A549 (cell line): ENCODE measurements at regions not wholly inside any gene's neighbourhood (a gene's known extent, or its start where the extent isn't known, plus 50 kb on each side); places are given as distances from the start of the nearest gene placed in this dataset.

Source experiments
- ATAC-seq, 2 experiments: fragments of 200-7000 bp in 1 of 2; fragments of >200 bp in 1 of 2; cut with Nextera tagmentation in 1 of 2; cut with Tn5 transposase in 1 of 2; 3 replicates each; pipeline versions ENCODE4 v1.8.0 to v1.9.1; 2018 to 2020; ENCODE audit warnings: mild to moderate bottlenecking in 1 of 2, moderate library complexity in 1 of 2
- CTCF ChIA-PET: fragments of 300-600 bp; sonication (Branson Sonifier 250); formaldehyde crosslinking; extraction: SDS; loops from one replicate; lab custom pipeline; 2021; ENCODE audit warnings: antibody characterized with exemption, inconsistent platforms; lab: Yijun Ruan, JAX
- POLR2A ChIA-PET: fragments of 350-600 bp; formaldehyde crosslinking; extraction: SDS; loops from one replicate; lab custom pipeline; 2021; ENCODE audit warnings: antibody characterized with exemption, inconsistent platforms; lab: Yijun Ruan, JAX
- DNase-seq, 2 experiments: peaks; one replicate each; pipeline versions ENCODE4 v3.0.0 to v3.0.0-alpha.2; 2011 to 2016; ENCODE audit warnings: low read depth in 1 of 2, low spot score in 1 of 2
- FAIRE-seq: peaks from 2 replicates; lab custom pipeline; 2011; peaks lifted over from hg19 to GRCh38; lab: Jason Lieb, UNC
- H3K27ac ChIP-seq, 2 experiments: fragments of >200 bp; sonication (Bioruptor Twin); formaldehyde crosslinking; 3 replicates each; pipeline ENCODE4 v1.5.1; 2016 to 2017
- H3K4me1 ChIP-seq: fragments of >200 bp; sonication (Bioruptor Twin); formaldehyde crosslinking; 3 replicates; pipeline ENCODE4 v1.6.1; 2016
- H3K4me2 ChIP-seq: fragments of >200 bp; sonication (Bioruptor Twin); formaldehyde crosslinking; 3 replicates; pipeline ENCODE4 v1.6.1; 2016
- H3K4me3 ChIP-seq: fragments of >200 bp; sonication (Bioruptor Twin); formaldehyde crosslinking; 3 replicates; pipeline ENCODE4 v1.5.1; 2016
- H3K9me3 ChIP-seq: fragments of >200 bp; sonication (Bioruptor Twin); formaldehyde crosslinking; 3 replicates; pipeline ENCODE4 v1.6.1; 2016
- BHLHE40 ChIP-seq: IDR thresholded peaks from 2 replicates; pipeline ENCODE4 v1.6.1; 2012; ENCODE audit warnings: low read depth, low read length, inconsistent platforms
- CHD2 ChIP-seq: fragments of 150-350 bp; IDR thresholded peaks from 2 replicates; pipeline ENCODE4 v1.6.1; 2014; ENCODE audit warnings: low read length; ENCODE audit not compliant: partially characterized antibody
- EP300 ChIP-seq, 2 experiments: fragments of >200 bp; sonication (Bioruptor Twin); formaldehyde crosslinking; IDR thresholded peaks; 2 replicates in 1 of 2; 3 replicates in 1 of 2; pipeline ENCODE4 v1.6.1; 2016 to 2017
- FOSB ChIP-seq: fragments of 250-450 bp; sonication (Bioruptor Pico); IDR thresholded peaks from 2 replicates; pipeline ENCODE4 v1.5.0; 2020; ENCODE audit warnings: mild to moderate bottlenecking, moderate library complexity
- FOXS1 ChIP-seq: fragments of 250-450 bp; sonication (Bioruptor Pico); IDR thresholded peaks from 2 replicates; pipeline ENCODE4 v1.5.0; 2020; ENCODE audit warnings: mild to moderate bottlenecking, moderate library complexity
- GATA3 ChIP-seq: IDR thresholded peaks from 2 replicates; pipeline ENCODE4 v1.6.1; 2012; ENCODE audit warnings: borderline replicate concordance
- HDAC2 ChIP-seq: fragments of 200-600 bp; sonication (generic); IDR thresholded peaks from 2 replicates; pipeline ENCODE4 v1.6.1; 2016
- HOXB13 ChIP-seq: fragments of 250-450 bp; sonication (Bioruptor Pico); IDR thresholded peaks from 2 replicates; pipeline ENCODE4 v1.5.0; 2020; ENCODE audit warnings: low read depth, mild to moderate bottlenecking, moderate library complexity
- KDM1A ChIP-seq: fragments of 200-600 bp; sonication (generic); IDR thresholded peaks from 2 replicates; pipeline ENCODE4 v1.6.1; 2016; ENCODE audit warnings: low read depth, mild to moderate bottlenecking
- MYC ChIP-seq: IDR thresholded peaks from 2 replicates; pipeline ENCODE4 v1.6.1; 2012; ENCODE audit warnings: mild to moderate bottlenecking, inconsistent platforms, low read length, improper control_type of control experiment, borderline replicate concordance
- NFE2L2 ChIP-seq: fragments of 150-350 bp; conservative IDR thresholded peaks from 2 replicates; pipeline ENCODE4 v1.6.1; 2014; ENCODE audit warnings: low read length
- NR3C1 ChIP-seq: fragments of >200 bp; sonication (Bioruptor Twin); formaldehyde crosslinking; IDR thresholded peaks from 3 replicates; pipeline ENCODE4 v1.6.1; 2017
- PHF8 ChIP-seq: fragments of 200-600 bp; sonication (generic); IDR thresholded peaks from 2 replicates; pipeline ENCODE4 v1.6.1; 2016; ENCODE audit warnings: low read depth, mild to moderate bottlenecking, antibody characterized with exemption, moderate library complexity, borderline replicate concordance
- POLR2A ChIP-seq: IDR thresholded peaks from 2 replicates; pipeline ENCODE4 v1.6.1; 2012; ENCODE audit warnings: mild to moderate bottlenecking, low read length
- RCOR1 ChIP-seq: fragments of 150-350 bp; IDR thresholded peaks from 2 replicates; pipeline ENCODE4 v1.6.1; 2014; ENCODE audit warnings: antibody characterized with exemption, low read length, low read depth
- TFCP2L1 ChIP-seq: fragments of 250-450 bp; sonication (Bioruptor Pico); IDR thresholded peaks from 2 replicates; pipeline ENCODE4 v1.5.0; 2021; ENCODE audit warnings: mild to moderate bottlenecking
- ZFP36 ChIP-seq: fragments of 450-650 bp; IDR thresholded peaks from 2 replicates; pipeline ENCODE4 v1.6.1; 2014; ENCODE audit warnings: borderline replicate concordance; ENCODE audit not compliant: partially characterized antibody
- ZNF302 ChIP-seq: fragments of 250-450 bp; sonication (Bioruptor Pico); IDR thresholded peaks from 2 replicates; pipeline ENCODE4 v1.9.0; 2021; ENCODE audit warnings: inconsistent platforms, mild to moderate bottlenecking, moderate library complexity
- WGBS: methylation state at CpG from one replicate; pipeline ENCODE4 v1.1.6; 2017; ENCODE audit errors: missing lambda C conversion rate; 5-methylcytosine and 5-hydroxymethylcytosine counted together
- TF ChIP-seq, protein P1 (sequence below): fragments of >200 bp; sonication (Bioruptor Twin); formaldehyde crosslinking; IDR thresholded peaks from 3 replicates; pipeline ENCODE4 v1.5.1; 2016
- TF ChIP-seq, protein P2 (sequence below): fragments of 250-450 bp; sonication (Bioruptor Pico); IDR thresholded peaks from 2 replicates; pipeline ENCODE4 v1.5.0; 2021; ENCODE audit warnings: mild to moderate bottlenecking, moderate library complexity, borderline replicate concordance
- TF ChIP-seq, protein P3 (sequence below): fragments of 450-650 bp; IDR thresholded peaks from 2 replicates; pipeline ENCODE4 v1.6.1; 2014; ENCODE audit warnings: antibody characterized with exemption
- TF ChIP-seq, protein P4 (sequence below): fragments of >200 bp; sonication (Bioruptor Twin); formaldehyde crosslinking; IDR thresholded peaks from 3 replicates; pipeline ENCODE4 v1.6.1; 2016
- TF ChIP-seq, protein P5 (sequence below): IDR thresholded peaks from 2 replicates; pipeline ENCODE4 v1.6.1; 2012

DNA sequence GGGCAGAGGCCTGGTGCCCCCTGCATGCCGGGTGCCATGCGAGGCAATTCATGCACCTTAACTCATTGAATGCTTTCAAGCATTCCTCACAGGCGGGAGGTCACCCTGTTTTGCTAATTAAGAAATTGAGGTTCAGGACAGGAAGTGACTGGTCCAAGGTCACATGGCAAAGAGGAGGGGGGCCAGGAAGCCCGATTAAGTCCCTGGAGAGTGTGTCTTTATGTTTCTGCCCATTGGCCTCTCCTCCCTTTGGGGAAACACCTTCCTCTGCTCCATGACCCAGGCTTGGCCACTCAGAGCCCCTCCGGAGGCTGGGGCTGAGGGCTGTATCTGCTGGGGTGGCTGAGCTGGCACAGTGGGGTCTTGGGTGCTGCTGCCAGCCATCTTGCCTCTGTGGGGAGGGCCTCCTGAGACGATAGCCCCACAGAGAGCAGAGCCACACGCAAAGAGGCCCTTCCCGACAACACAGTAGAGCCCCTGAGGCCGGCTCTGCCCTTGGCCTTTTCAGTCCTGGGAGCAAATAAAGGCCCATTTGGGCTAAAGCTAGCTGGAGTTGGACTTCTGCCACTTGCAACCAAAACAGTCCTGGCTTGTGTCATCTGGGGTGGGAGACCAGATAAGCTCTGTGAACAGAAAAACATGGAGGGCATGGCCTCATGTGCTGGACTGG, 90.8 kb upstream of the NEURL1B start (continued):
- TF ChIP-seq, protein P1, sequence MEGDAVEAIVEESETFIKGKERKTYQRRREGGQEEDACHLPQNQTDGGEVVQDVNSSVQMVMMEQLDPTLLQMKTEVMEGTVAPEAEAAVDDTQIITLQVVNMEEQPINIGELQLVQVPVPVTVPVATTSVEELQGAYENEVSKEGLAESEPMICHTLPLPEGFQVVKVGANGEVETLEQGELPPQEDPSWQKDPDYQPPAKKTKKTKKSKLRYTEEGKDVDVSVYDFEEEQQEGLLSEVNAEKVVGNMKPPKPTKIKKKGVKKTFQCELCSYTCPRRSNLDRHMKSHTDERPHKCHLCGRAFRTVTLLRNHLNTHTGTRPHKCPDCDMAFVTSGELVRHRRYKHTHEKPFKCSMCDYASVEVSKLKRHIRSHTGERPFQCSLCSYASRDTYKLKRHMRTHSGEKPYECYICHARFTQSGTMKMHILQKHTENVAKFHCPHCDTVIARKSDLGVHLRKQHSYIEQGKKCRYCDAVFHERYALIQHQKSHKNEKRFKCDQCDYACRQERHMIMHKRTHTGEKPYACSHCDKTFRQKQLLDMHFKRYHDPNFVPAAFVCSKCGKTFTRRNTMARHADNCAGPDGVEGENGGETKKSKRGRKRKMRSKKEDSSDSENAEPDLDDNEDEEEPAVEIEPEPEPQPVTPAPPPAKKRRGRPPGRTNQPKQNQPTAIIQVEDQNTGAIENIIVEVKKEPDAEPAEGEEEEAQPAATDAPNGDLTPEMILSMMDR: no peak
- TF ChIP-seq CHD2 (no peak), ZFP36 (no peak), BHLHE40 (no peak)
- TF ChIP-seq, all 56 proteins: peak for 0

DNA sequence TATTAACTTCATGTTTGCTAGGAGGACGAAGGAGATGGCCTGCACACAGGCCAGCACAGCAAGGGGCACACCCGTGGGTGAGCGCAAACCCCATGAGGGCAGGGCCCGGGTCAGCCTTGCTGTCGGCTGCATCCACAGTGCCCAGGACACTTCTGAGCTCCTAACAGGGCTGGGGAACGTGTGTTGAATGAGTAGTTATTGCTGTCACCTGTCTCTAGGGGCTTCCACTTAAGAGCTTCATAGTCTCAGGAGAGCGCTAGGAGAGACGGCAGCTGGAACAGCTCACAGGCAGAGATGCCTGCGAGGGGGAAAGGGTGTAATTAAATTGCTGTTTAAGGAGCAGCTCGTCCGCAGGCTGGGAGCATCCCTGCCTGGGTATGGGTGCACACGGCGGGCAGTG, 91.4 kb upstream of the NEURL1B start:
- ChIA-PET CTCF (interaction anchor here (0.6 to 1.4 kb wide), 4 partner anchors 8 to 1330 kb away, joined by 3 to 4 read pairs (median 3); no protein-coding TSS in a partner anchor), POLR2A (no interaction called here)
- H3K4me1 ChIP-seq: no peaks in the 10 kb centered on the region
- TF ChIP-seq, protein P2, sequence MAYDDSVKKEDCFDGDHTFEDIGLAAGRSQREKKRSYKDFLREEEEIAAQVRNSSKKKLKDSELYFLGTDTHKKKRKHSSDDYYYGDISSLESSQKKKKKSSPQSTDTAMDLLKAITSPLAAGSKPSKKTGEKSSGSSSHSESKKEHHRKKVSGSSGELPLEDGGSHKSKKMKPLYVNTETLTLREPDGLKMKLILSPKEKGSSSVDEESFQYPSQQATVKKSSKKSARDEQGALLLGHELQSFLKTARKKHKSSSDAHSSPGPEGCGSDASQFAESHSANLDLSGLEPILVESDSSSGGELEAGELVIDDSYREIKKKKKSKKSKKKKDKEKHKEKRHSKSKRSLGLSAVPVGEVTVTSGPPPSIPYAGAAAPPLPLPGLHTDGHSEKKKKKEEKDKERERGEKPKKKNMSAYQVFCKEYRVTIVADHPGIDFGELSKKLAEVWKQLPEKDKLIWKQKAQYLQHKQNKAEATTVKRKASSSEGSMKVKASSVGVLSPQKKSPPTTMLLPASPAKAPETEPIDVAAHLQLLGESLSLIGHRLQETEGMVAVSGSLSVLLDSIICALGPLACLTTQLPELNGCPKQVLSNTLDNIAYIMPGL (CRISPR knock-in tag): no peak
- no peak for TF ChIP-seq TFCP2L1
- no peak for TF ChIP-seq ZNF302 (CRISPR knock-in tag)
- no peak for DNase-seq
- H3K4me3 ChIP-seq: no peak overlapping the region
- 72% methylated on average over 13 of the region's 13 CpGs for WGBS
- FAIRE-seq: no peak
- no peak overlapping the region for H3K27ac ChIP-seq
- H3K4me2 ChIP-seq: no peak overlapping the region
- H3K9me3 ChIP-seq: no peaks in the 10 kb centered on the region
- no peak for ATAC-seq

DNA sequence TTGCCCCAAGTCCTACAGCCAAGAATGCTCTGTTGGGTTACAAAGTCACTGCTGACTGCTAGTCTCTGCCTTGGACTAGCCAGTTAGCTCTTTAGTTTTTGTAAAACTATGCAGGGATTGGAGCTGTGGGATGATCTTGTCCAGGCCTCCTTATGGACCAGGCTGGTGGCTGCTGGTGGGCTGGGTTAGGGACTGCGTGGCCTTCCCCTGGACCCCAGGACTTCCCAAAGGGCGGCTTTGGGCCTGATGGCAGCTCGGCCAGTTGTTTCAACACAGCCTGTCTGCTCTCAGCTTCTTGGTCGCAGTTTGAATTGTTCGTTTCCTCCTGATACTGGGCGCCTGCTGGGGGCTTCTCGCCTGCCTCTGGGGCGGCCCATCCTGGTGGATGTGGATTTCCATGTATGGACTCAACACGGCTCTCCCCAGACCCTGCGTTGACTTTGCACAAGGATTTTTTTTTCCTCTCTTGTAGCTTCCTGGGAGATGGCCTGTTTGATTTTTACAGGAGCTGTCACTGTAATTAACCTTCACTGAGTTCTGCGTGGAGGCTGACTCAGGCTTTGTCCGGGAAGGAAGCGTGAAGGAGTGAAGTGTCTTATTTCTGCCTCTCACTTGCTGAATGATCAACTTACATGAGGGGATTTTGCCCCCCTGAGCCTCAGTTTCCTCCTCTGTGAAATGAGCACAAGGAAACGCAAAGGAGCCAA, 91.9 kb upstream of the NEURL1B start:
- no peak for DNase-seq
- Histone ChIP-seq H3K4me2 (no peak overlapping the region), H3K4me3 (no peak overlapping the region)
- TF ChIP-seq, protein P3, sequence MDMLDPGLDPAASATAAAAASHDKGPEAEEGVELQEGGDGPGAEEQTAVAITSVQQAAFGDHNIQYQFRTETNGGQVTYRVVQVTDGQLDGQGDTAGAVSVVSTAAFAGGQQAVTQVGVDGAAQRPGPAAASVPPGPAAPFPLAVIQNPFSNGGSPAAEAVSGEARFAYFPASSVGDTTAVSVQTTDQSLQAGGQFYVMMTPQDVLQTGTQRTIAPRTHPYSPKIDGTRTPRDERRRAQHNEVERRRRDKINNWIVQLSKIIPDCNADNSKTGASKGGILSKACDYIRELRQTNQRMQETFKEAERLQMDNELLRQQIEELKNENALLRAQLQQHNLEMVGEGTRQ: no peak
- TF ChIP-seq NFE2L2 (no peak), HOXB13 (CRISPR knock-in tag) (no peak), MYC (no peak), RCOR1 (no peak), GATA3 (no peak), FOSB (CRISPR knock-in tag) (no peak), KDM1A (no peak), FOXS1 (no peak), PHF8 (no peak), CHD2 (no peak), ZNF302 (CRISPR knock-in tag) (no peak), NR3C1 (no peak), POLR2A (no peak), HDAC2 (no peak), EP300 (IDR thresholded peaks at IDR 0.05) (no peak)
- TF ChIP-seq, protein P4, sequence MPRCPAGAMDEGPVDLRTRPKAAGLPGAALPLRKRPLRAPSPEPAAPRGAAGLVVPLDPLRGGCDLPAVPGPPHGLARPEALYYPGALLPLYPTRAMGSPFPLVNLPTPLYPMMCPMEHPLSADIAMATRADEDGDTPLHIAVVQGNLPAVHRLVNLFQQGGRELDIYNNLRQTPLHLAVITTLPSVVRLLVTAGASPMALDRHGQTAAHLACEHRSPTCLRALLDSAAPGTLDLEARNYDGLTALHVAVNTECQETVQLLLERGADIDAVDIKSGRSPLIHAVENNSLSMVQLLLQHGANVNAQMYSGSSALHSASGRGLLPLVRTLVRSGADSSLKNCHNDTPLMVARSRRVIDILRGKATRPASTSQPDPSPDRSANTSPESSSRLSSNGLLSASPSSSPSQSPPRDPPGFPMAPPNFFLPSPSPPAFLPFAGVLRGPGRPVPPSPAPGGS: no peak
- TF ChIP-seq, protein P5, sequence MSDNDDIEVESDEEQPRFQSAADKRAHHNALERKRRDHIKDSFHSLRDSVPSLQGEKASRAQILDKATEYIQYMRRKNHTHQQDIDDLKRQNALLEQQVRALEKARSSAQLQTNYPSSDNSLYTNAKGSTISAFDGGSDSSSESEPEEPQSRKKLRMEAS: no peak
- TF ChIP-seq, all 56 proteins: peak for 0
- Histone ChIP-seq H3K4me1 (no peaks in the 10 kb centered on the region), H3K9me3 (no peaks in the 10 kb centered on the region), H3K27ac (no peak overlapping the region)
- no peak for ATAC-seq
- CTCF ChIA-PET: interaction anchor here (0.6 to 1.1 kb wide), 3 partner anchors 8 to 1330 kb away, joined by 3 to 4 read pairs (median 3); no protein-coding TSS in a partner anchor
- FAIRE-seq: no peak
- POLR2A ChIA-PET: no interaction called here
- WGBS: 66% methylated on average over 13 of the region's 14 CpGs
